GM12865 (cell line): ENCODE measurements at regions not wholly inside any gene's neighbourhood (a gene's known extent, or its start where the extent isn't known, plus 50 kb on each side); places are given as distances from the start of the nearest gene placed in this dataset.
"Not testable (repeated sequence)": the region's sequence is repeated elsewhere in the genome, so short reads cannot be mapped to it uniquely, and the experiment has no call there.

Source experiments
- DNase-seq: peaks from one replicate; pipeline ENCODE4 v3.0.0; 2010; ENCODE audit warnings: low read depth
- H3K4me3 ChIP-seq: 2 replicates; pipeline ENCODE4 v1.5.1; 2011; ENCODE audit warnings: mild to moderate bottlenecking, low read depth, low read length, control low read depth
- TF ChIP-seq, protein P1 (sequence below): IDR thresholded peaks from 2 replicates; pipeline ENCODE4 v1.5.1; 2011; ENCODE audit warnings: low read length, control low read depth, low read depth, inconsistent platforms; ENCODE audit not compliant: insufficient read depth; ENCODE audit errors: missing control alignments

DNA sequence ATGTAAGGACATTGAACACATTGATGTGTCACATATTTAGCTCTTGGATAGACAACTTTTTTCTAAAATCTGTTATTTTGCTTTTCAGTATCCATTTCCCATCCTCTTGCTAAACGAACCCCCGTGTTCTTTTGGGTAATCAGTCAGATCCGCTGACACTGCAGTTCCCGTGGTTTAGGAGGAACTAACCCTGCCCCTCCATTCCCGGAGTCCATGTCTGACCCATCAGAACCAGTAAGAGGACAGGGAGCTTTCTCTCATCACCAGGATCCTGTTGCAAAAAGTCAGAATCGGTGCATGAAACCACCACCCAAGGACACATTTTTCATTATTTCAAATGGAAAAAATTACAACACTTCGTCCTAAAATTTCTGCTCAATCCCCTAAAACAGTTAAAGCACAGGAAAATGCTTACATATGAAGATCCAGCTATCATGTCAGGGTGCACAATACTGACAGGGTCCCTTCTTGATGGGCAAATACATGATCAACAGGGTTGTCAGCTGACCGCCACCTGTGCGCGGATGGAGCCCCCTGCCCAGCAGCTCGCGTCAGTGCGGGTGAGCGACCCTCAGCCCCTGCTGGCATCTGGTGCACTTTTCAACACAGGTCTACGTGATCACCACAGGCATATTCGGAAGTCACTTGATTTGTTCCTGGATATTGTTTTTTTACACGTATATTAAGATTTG, 276.8 kb downstream of the ADGRD1 start:
- H3K4me3 ChIP-seq, result no peak overlapping the region
- TF ChIP-seq, protein P1, sequence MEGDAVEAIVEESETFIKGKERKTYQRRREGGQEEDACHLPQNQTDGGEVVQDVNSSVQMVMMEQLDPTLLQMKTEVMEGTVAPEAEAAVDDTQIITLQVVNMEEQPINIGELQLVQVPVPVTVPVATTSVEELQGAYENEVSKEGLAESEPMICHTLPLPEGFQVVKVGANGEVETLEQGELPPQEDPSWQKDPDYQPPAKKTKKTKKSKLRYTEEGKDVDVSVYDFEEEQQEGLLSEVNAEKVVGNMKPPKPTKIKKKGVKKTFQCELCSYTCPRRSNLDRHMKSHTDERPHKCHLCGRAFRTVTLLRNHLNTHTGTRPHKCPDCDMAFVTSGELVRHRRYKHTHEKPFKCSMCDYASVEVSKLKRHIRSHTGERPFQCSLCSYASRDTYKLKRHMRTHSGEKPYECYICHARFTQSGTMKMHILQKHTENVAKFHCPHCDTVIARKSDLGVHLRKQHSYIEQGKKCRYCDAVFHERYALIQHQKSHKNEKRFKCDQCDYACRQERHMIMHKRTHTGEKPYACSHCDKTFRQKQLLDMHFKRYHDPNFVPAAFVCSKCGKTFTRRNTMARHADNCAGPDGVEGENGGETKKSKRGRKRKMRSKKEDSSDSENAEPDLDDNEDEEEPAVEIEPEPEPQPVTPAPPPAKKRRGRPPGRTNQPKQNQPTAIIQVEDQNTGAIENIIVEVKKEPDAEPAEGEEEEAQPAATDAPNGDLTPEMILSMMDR, result no peak
- no peak for DNase-seq

DNA sequence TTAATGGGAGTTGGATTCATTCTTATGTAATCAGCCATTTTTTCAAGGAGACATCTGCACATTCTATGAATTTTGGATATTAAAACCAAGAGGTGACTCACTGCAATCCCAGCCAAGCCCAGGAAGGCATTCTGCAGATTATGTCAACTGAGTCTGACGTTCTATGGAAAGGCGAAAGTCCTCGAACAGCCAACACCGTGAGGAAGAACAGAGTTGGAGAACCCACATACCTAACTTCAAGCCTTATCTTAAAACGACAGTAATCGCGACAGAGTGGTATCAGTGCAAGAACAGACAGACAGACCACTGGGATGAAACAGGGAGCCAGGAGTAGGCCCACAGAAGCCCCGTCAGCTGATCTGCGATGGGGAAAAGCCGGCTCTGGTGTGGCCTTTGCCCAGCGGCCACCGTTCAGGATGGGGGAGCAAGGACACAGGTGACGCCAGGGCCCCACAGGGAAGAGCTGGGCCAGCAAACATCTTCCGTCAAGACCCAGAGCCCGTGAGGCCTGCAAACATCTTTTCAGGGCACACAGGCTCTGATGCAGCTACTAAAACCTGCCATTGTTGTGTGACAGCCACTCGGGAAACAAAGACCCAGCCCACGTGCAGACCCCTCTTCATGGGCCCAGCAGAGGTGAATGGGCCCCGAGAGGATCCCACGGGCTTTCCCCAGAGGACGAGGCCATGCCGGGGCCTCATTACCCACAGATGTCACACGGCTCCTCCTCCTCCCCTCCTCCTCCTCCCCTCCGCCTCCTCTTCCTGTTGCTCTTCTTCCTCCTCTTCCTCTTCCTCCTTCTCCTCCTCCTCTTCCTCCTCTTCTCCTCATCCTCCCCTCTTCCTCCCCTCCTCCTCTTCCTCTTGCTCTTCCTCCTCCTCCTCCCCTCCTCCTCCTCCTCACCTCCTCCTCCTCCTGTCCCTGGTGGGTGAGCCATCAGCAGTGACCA, 277.6 kb downstream of the ADGRD1 start:
- no peak overlapping the region for H3K4me3 ChIP-seq
- DNase-seq, result no peak
- TF ChIP-seq, protein P1, result no peak

DNA sequence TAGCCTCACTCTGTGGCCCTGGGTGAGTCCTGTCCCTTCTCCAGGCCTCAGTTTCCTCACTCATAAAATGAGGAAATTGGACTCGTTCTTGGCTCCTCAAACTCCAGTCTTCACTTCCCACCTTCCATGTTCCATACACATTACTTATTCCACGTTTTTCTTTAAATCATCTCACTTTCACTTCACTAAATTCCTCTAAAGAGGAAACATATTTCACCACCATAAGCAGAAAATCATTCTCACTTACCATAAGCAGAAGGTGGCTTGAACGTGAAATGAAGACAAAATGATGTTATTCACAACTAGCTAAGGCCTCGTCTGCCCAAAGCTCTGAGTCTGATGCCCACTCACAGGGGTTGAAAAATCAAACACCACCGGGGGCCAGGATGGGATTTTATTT, 278.3 kb downstream of the ADGRD1 start:
- no peak for DNase-seq
- TF ChIP-seq, protein P1, result no peak
- no peak overlapping the region for H3K4me3 ChIP-seq

DNA sequence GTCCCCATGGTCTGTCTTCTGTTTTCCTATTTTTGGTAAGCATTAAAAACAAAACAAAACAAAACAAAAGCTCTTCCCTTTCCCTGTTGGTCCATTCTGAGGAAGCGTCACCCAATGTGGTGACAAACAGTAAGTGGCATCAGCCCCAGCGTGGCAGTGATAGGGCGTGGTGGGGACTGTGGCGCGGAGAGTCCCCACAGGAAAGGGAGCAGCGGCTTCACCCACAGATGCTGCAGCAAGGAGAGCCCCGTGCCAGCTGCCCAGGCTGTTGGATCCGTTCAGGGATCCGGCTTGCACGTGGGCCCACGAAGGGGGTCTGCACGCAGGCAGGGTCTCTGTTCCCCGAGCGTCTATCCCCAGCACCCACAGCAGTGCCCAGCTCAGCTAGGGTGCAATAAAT, 279.2 kb downstream of the ADGRD1 start:
- not testable (repeated sequence) for DNase-seq, H3K4me3 ChIP-seq

DNA sequence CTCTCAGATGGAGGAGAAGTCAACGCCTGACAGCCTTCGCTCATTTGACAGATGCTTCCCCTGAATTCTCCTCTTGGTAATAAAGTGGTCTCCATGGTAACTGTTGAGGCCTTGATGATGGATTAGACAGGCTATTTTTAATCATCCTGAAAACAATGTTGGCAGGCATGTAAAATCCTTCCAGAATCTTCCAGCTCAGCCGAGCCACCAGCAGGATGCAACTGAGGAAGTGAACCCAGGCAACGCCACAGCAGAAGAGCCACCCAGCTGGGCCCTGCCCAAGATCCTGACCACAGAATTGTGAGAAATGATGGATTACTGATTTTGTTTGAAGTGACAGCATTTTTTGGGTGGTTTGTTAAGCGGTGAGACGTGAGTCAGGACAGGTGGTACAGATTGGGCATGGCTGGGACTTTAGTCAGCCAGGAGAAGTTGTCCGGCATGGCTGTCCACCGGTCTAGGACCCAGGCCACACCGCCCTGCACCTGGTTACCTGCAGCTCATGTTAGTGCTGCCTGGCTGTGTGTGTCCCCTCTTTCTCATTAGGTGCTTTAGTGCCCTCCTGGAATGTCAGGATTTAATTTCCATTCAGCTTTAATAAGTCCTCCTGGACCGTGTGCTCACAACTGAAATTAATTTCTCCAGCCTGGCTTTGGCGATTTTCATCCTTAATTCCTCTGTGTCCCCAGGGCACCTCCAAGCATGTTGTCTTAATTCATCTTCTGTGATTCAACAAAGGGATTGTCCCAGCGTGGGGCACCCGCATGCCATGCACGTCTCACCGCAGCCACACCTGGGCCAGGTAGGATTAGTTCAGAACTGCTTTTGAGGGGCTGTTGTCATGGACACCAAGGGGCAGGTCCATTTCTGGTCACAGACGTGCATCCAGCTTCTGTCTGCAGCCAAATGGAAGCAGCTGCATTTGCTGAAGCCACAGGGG, 280.4 kb downstream of the ADGRD1 start:
- not testable (repeated sequence) for DNase-seq, H3K4me3 ChIP-seq

DNA sequence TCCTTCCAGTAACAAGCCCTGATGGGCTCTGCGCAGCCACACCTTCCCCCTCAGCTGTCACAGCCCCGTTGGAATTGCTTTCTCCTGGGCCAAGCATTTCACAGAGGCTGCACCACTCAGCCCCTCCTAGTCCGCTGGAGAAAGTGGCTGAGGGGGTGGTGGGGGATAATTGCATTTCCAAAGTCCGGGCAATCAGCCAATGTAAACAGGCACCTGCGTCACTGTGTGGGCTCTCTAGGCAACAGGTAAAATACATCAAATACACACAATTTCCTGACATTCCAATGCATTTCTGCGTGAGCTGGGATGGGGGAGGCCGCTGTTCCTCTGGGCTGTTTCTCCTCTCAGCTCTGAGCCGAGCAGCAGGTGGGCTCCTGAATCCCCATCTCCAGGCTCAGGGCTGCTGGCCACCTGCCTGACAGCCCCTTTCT, 281.1 kb downstream of the ADGRD1 start:
- not testable (repeated sequence) for H3K4me3 ChIP-seq, DNase-seq

DNA sequence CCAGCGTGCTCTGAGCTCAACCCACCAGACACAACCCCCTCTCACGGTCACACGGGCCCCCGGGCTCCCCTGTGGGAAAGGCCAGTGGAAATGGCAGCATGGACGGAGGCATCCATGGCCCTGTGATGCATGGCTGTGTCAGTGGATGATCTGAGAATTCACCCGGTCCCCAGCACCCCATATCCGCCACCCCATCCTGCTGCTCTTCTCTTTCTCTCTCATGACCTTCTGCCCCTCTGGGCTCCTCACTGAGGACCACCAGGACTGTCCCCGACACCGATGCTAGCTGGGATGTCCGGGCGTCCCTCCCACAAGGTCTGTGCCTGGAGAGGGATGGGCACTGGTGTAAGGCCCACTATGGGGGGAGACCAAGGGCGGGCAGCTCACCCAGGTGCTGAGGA, 282.2 kb downstream of the ADGRD1 start:
- TF ChIP-seq, protein P1, result no peak
- no peak overlapping the region for H3K4me3 ChIP-seq
- DNase-seq, result no peak
